AG10803 (cell line): ENCODE measurements at regions not wholly inside any gene's neighbourhood (a gene's known extent, or its start where the extent isn't known, plus 50 kb on each side); places are given as distances from the start of the nearest gene placed in this dataset.

Experiments
- DNase-seq: peaks from one replicate; pipeline ENCODE4 v3.0.0; 2010; ENCODE audit warnings: low read depth
- H3K4me3 ChIP-seq: 2 replicates; pipeline ENCODE4 v1.5.1; 2011; ENCODE audit warnings: mild to moderate bottlenecking, low read length, control low read depth
- CTCF ChIP-seq: conservative IDR thresholded peaks from 2 replicates; pipeline ENCODE4 v1.5.1; 2011; ENCODE audit warnings: mild to moderate bottlenecking, low read length, control low read depth, inconsistent platforms

GRCh38 chr20:48459722-48460395, 367.9 kb downstream of the PREX1 start:
- DNase-seq, result no peak
- no peak overlapping the region for H3K4me3 ChIP-seq
- no peak for TF ChIP-seq CTCF

- no peak for TF ChIP-seq CTCF
- DNase-seq, result no peak
- H3K4me3 ChIP-seq, result no peak overlapping the region
Measured at GRCh38 chr20:48458601-48459385, 369.0 kb downstream of the PREX1 start.

GRCh38 chr20:48458003-48458377, 369.8 kb downstream of the PREX1 start:
- no peak overlapping the region for H3K4me3 ChIP-seq
- TF ChIP-seq CTCF, result no peak
- DNase-seq, result no peak

GRCh38 chr20:48457193-48458002, 370.4 kb downstream of the PREX1 start:
- TF ChIP-seq CTCF, result no peak
- no peak for DNase-seq
- no peak overlapping the region for H3K4me3 ChIP-seq

GRCh38 chr20:48456366-48457192, 371.2 kb downstream of the PREX1 start:
- H3K4me3 ChIP-seq, result no peak overlapping the region
- no peak for DNase-seq
- no peak for TF ChIP-seq CTCF

- no peak for DNase-seq
- H3K4me3 ChIP-seq, result no peak overlapping the region
- TF ChIP-seq CTCF, result no peak
Measured at GRCh38 chr20:48455651-48456365, 372.0 kb downstream of the PREX1 start.
